Spleen (tissue), 11 donors: ENCODE measurements at regions not wholly inside any gene's neighbourhood (a gene's known extent, or its start where the extent isn't known, plus 50 kb on each side); places are given as distances from the start of the nearest gene placed in this dataset.

ENCODE experiments used
- DNase-seq: peaks from one replicate; pipeline ENCODE4 v3.0.0-alpha.2; 2020
- H3K27ac ChIP-seq, 8 donors: fragments of 200-600 bp; sonication (generic) in 7 of 8; 1 replicate in 4 of 8; 2 replicates in 4 of 8; pipeline versions ENCODE4 v1.5.0 to v1.8.0; 2016 to 2021; ENCODE audit warnings: inconsistent platforms in 4 of 8, mild to moderate bottlenecking in 4 of 8, moderate library complexity in 1 of 8
- H3K27me3 ChIP-seq, 7 donors: fragments of 200-600 bp; sonication (generic) in 6 of 7; replicated peaks in 1 of 7; 1 replicate in 4 of 7; 2 replicates in 3 of 7; pipeline versions ENCODE4 v1.5.0 to v1.8.0; 2016 to 2021; ENCODE audit warnings: inconsistent platforms in 3 of 7, mild to moderate bottlenecking in 1 of 7
- H3K36me3 ChIP-seq, 6 donors: fragments of 200-600 bp; sonication (generic) in 5 of 6; 1 replicate in 4 of 6; 2 replicates in 2 of 6; pipeline versions ENCODE4 v1.5.0 to v1.8.0; 2016 to 2021; ENCODE audit warnings: inconsistent platforms in 2 of 6
- H3K4me1 ChIP-seq, 6 donors: fragments of 200-600 bp; sonication (generic) in 5 of 6; 1 replicate in 3 of 6; 2 replicates in 3 of 6; pipeline versions ENCODE4 v1.5.0 to v1.8.0; 2016 to 2021; ENCODE audit warnings: inconsistent platforms in 3 of 6
- H3K4me3 ChIP-seq, 8 donors: fragments of 200-600 bp; sonication (generic) in 7 of 8; 1 replicate in 4 of 8; 2 replicates in 4 of 8; pipeline versions ENCODE4 v1.5.0 to v1.8.0; 2016 to 2021; ENCODE audit warnings: inconsistent platforms in 4 of 8, mild to moderate bottlenecking in 4 of 8, moderate library complexity in 2 of 8
- H3K9me3 ChIP-seq, 8 donors: fragments of 200-600 bp; sonication (generic) in 7 of 8; 1 replicate in 4 of 8; 2 replicates in 4 of 8; pipeline versions ENCODE4 v1.5.0 to v1.8.0; 2016 to 2021; ENCODE audit warnings: inconsistent platforms in 4 of 8
- POLR2A ChIP-seq, 3 donors: fragments of 450-650 bp; IDR thresholded peaks; one replicate each; pipeline ENCODE4 v1.5.1; 2017; ENCODE audit warnings: antibody characterized with exemption in 3 of 3, mild to moderate bottlenecking in 1 of 3
- POLR2AphosphoS5 ChIP-seq, 3 donors: sonication (generic); formaldehyde crosslinking; IDR thresholded peaks; one replicate each; pipeline ENCODE4 v1.5.1; 2017; ENCODE audit warnings: antibody characterized with exemption in 3 of 3
- WGBS, 5 donors: extraction: QIAGEN DNeasy Blood & Tissue Kit in 3 of 5; methylation state at CpG; one replicate each; pipeline versions ENCODE4 v1.1.5 to v1.1.7; 2013 to 2018; 5-methylcytosine and 5-hydroxymethylcytosine counted together
- intact Hi-C: fragments of 100-400 bp; cut with DNase I; formaldehyde crosslinking; loops from one replicate; pipeline ENCODE4 v1.15.0; 2023; ENCODE audit warnings: low total_unique reads
- TF ChIP-seq, protein P1 (sequence below), 11 experiments: fragments of 200-600 bp in 7 of 11; fragments of 450-650 bp in 4 of 11; sonication (generic) in 4 of 11; IDR thresholded peaks in 8 of 11; conservative IDR thresholded peaks in 3 of 11; 1 replicate in 7 of 11; 2 replicates in 4 of 11; pipeline versions ENCODE4 v1.4.0 to v1.8.0; 2016 to 2021; ENCODE audit warnings: antibody characterized with exemption in 11 of 11, inconsistent platforms in 4 of 11, mild to moderate bottlenecking in 1 of 11
- donor health status: healthy with polysubstance abuse.
- donor health status: DM: no; HTN: no; CAD: no; lungs with moderate emphysema.
- donor health status: DM: no; HTN: no; CAD: no.
- donor health status: Bipolar disorder and iron deficiency.
- donor health status: healthy.
- donor health status: DM: no; HTN: no; CAD: no.
- donor health status: DM: yes; HTN: yes; CAD: no.

- DNase-seq = no peak
- Histone ChIP-seq H3K27me3 (peaks cover 0 to 23% (median 0%) of the 10 kb centered on the region in 7 donors), H3K27ac (no peak overlapping the region), H3K9me3 (no peaks in the 10 kb centered on the region), H3K36me3 (no peaks in the 10 kb centered on the region), H3K4me3 (no peak overlapping the region), H3K4me1 (no peaks in the 10 kb centered on the region)
- 44 to 63% (median 48%) methylated on average over 8 of the region's 8 CpGs for WGBS, 5 donors
- TF ChIP-seq POLR2A (IDR thresholded peaks at IDR 0.05) = no peak
- no peak for TF ChIP-seq POLR2AphosphoS5 (IDR thresholded peaks at IDR 0.05)
- TF ChIP-seq, protein P1, sequence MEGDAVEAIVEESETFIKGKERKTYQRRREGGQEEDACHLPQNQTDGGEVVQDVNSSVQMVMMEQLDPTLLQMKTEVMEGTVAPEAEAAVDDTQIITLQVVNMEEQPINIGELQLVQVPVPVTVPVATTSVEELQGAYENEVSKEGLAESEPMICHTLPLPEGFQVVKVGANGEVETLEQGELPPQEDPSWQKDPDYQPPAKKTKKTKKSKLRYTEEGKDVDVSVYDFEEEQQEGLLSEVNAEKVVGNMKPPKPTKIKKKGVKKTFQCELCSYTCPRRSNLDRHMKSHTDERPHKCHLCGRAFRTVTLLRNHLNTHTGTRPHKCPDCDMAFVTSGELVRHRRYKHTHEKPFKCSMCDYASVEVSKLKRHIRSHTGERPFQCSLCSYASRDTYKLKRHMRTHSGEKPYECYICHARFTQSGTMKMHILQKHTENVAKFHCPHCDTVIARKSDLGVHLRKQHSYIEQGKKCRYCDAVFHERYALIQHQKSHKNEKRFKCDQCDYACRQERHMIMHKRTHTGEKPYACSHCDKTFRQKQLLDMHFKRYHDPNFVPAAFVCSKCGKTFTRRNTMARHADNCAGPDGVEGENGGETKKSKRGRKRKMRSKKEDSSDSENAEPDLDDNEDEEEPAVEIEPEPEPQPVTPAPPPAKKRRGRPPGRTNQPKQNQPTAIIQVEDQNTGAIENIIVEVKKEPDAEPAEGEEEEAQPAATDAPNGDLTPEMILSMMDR (IDR thresholded peaks at IDR 0.05 in 8 of 11, conservative IDR thresholded peaks at IDR 0.05 in 3 of 11) = no peak
- intact Hi-C loops = no loop called here
These were observed 226.2 kb downstream of the AJAP1 start for GRCh38 chr1:4880626-4881025.

GRCh38 chr1:4877426-4877825 lies 223.0 kb downstream of the AJAP1 start:
- Histone ChIP-seq H3K27ac (no peak overlapping the region), H3K27me3 (peaks cover 0 to 14% (median 0%) of the 10 kb centered on the region in 7 donors), H3K36me3 (no peaks in the 10 kb centered on the region), H3K4me3 (no peak overlapping the region), H3K9me3 (peaks cover 0 to 5% (median 0%) of the 10 kb centered on the region in 8 donors), H3K4me1 (no peaks in the 10 kb centered on the region)
- intact Hi-C loops = no loop called here
- TF ChIP-seq POLR2AphosphoS5 (IDR thresholded peaks at IDR 0.05) (no peak), POLR2A (IDR thresholded peaks at IDR 0.05) (no peak)
- TF ChIP-seq, protein P1 (IDR thresholded peaks at IDR 0.05 in 8 of 11, conservative IDR thresholded peaks at IDR 0.05 in 3 of 11) = no peak
- 63 to 78% (median 74%) methylated on average over 2 to 3 of the region's 3 CpGs for WGBS, 5 donors
- DNase-seq = no peak

DNA sequence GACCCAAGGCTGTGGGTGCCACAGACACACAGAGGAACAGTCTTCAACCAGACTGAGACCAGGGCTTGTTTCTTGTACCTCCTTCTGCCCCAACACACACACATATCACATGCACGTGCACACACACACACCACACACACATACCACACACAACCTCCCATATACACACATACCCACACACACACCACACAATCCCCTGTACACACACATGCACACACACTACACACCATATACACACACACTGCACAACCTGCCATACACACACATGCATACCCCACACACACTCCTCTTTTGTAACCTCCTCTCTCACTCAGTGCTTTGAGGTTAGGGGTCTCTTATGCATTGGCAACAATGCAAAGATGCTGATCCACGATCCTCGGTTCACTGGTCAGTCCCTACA lies 217.0 kb downstream of the AJAP1 start:
- Histone ChIP-seq H3K4me1 (no peaks in the 10 kb centered on the region), H3K36me3 (no peaks in the 10 kb centered on the region), H3K4me3 (no peak overlapping the region), H3K9me3 (peaks cover 0 to 5% (median 0%) of the 10 kb centered on the region in 8 donors), H3K27ac (no peak overlapping the region), H3K27me3 (peaks cover 0 to 4% (median 0%) of the 10 kb centered on the region in 7 donors)
- 61 to 84% (median 78%) methylated on average over 3 of the region's 3 CpGs for WGBS, 5 donors
- intact Hi-C loops = no loop called here
- TF ChIP-seq, protein P1 (IDR thresholded peaks at IDR 0.05 in 8 of 11, conservative IDR thresholded peaks at IDR 0.05 in 3 of 11) = no peak
- TF ChIP-seq POLR2A (IDR thresholded peaks at IDR 0.05) (no peak), POLR2AphosphoS5 (IDR thresholded peaks at IDR 0.05) (no peak)
- no peak for DNase-seq

- WGBS, 5 donors = 66 to 87% (median 78%) methylated on average over 2 of the region's 2 CpGs
- no peak for DNase-seq
- no peak for TF ChIP-seq POLR2AphosphoS5 (IDR thresholded peaks at IDR 0.05)
- TF ChIP-seq, protein P1 (IDR thresholded peaks at IDR 0.05 in 8 of 11, conservative IDR thresholded peaks at IDR 0.05 in 3 of 11) = no peak
- TF ChIP-seq POLR2A (IDR thresholded peaks at IDR 0.05) = no peak
- intact Hi-C loops = no loop called here
- Histone ChIP-seq H3K27ac (no peak overlapping the region), H3K4me1 (no peaks in the 10 kb centered on the region), H3K9me3 (no peaks in the 10 kb centered on the region), H3K4me3 (no peak overlapping the region), H3K36me3 (no peaks in the 10 kb centered on the region), H3K27me3 (peaks cover 0 to 4% (median 0%) of the 10 kb centered on the region in 7 donors)
These were observed 214.1 kb downstream of the AJAP1 start for GRCh38 chr1:4868521-4868920.
